ENCODE measurements at regions not wholly inside any gene's neighbourhood (a gene's known extent, or its start where the extent isn't known, plus 50 kb on each side); places are given as distances from the start of the nearest gene placed in this dataset.

DNA sequence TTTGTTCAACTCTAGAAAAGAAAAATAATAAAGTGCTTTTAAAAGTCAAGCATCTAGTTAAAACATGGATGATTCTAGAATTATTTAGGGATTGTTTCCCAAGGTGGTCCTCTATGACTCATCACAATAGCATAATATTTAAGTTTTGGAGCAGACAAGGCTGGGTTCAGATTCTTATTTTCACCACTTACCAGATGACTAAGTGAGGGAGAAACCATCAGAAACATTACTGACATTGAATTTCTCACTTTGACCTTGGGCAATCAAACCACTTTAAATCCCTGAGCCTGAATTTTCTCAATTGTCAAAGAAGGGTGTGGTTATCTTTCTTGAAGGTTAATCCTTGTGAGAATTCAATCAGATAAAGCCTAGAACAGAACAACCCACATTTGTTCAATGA is 102.5 kb upstream of the PTGFR start:
- no peak for DNase-seq
- no peak for TF ChIP-seq POLR2A (IDR thresholded peaks at IDR 0.05)
- TF ChIP-seq, protein P1, sequence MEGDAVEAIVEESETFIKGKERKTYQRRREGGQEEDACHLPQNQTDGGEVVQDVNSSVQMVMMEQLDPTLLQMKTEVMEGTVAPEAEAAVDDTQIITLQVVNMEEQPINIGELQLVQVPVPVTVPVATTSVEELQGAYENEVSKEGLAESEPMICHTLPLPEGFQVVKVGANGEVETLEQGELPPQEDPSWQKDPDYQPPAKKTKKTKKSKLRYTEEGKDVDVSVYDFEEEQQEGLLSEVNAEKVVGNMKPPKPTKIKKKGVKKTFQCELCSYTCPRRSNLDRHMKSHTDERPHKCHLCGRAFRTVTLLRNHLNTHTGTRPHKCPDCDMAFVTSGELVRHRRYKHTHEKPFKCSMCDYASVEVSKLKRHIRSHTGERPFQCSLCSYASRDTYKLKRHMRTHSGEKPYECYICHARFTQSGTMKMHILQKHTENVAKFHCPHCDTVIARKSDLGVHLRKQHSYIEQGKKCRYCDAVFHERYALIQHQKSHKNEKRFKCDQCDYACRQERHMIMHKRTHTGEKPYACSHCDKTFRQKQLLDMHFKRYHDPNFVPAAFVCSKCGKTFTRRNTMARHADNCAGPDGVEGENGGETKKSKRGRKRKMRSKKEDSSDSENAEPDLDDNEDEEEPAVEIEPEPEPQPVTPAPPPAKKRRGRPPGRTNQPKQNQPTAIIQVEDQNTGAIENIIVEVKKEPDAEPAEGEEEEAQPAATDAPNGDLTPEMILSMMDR (IDR thresholded peaks at IDR 0.05) = no peak
- Histone ChIP-seq H3K27me3 (no peaks in the 10 kb centered on the region), H3K4me1 (replicated peaks in 1 of 2) (peaks cover 0 to 12% of the 10 kb centered on the region in 2 donors), H3K27ac (no peak overlapping the region), H3K36me3 (replicated peaks in 1 of 2) (no peaks in the 10 kb centered on the region), H3K9me3 (replicated peaks in 1 of 3) (no peaks in the 10 kb centered on the region), H3K4me3 (no peak overlapping the region)
- intact Hi-C loops (cut with DNase I) = no loop called here

DNA sequence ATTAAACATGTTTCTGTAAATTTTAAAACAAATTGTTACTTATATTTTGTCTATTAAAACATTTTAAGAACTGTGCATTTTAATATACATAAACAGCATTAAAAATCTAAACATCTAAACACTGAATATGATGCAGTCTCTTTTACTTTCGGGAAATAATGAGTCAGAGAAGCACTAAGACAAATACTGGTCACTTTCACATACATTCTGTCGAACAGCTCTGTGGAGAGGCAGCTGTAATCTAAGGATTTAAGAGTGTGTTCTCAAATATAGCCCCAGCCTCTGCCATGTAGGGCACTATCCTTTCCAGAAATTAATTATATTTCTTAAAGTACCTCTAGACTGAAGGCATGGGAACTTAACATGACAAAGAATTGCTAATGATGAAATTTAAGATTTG is 89.6 kb upstream of the PTGFR start:
- DNase-seq = no peak
- 61 to 74% (median 67%) methylated on average over 2 of the region's 2 CpGs for WGBS, 4 donors
- H3K36me3 ChIP-seq (replicated peaks in 1 of 2) = no peaks in the 10 kb centered on the region

DNA sequence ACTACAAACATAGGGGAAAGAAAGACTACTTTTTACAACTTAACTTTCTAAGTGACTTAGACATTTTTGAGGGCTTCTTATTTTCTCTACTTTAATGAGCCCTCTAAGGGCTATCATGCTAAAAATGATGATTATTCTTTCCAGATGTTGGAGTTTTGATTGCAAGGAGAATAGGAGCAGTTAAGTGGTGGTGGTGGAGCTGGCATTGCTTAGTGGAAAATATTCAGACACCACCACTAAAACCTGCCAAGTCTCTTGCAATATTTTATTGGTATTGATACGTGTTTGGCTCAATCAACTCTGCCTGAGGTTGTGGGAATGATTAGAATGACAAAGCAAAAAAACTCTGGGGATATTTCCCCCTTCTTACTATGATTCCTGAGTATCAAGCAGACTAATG is 82.6 kb upstream of the PTGFR start:
- Histone ChIP-seq H3K9me3 (replicated peaks in 1 of 3) (no peaks in the 10 kb centered on the region), H3K4me1 (replicated peaks in 1 of 2) (no peaks in the 10 kb centered on the region), H3K36me3 (replicated peaks in 1 of 2) (no peaks in the 10 kb centered on the region), H3K27ac (no peak overlapping the region), H3K27me3 (no peaks in the 10 kb centered on the region), H3K4me3 (no peak overlapping the region)
- intact Hi-C loops (cut with DNase I) = no loop called here
- WGBS, 4 donors = 60 to 83% (median 73%) methylated on average over 1 of the region's 1 CpG
- no peak for DNase-seq
- TF ChIP-seq, protein P1 (IDR thresholded peaks at IDR 0.05) = no peak
- no peak for TF ChIP-seq POLR2A (IDR thresholded peaks at IDR 0.05)

More for the DNA sequence above, 89.6 kb upstream of the PTGFR start:
- Histone ChIP-seq H3K4me1 (replicated peaks in 1 of 2) (no peaks in the 10 kb centered on the region), H3K27me3 (no peaks in the 10 kb centered on the region), H3K4me3 (no peak overlapping the region), H3K9me3 (replicated peaks in 1 of 3) (no peaks in the 10 kb centered on the region), H3K27ac (no peak overlapping the region)
- intact Hi-C loops (cut with DNase I) = no loop called here
- TF ChIP-seq POLR2A (IDR thresholded peaks at IDR 0.05) = no peak
- TF ChIP-seq, protein P1 (IDR thresholded peaks at IDR 0.05) = no peak

DNA sequence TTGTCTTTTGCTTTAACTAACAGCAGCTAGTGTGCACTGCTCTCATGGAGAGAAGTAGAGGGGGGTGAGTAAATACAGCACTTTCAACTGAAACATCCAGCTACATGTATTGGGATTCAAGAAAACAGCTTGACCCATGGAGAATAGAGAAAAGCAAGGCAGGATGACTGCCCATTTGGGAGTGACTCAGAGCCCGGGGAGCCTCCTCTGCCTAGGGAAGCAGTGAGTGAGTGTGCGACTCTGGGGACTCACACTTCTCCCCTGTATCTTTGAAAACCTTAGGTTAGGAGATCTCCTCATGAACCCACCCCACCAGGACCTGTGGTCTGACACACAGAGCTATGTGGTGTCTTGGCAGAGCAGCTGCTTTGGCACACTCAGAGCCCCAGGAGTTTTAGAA is 82.0 kb upstream of the PTGFR start:
- intact Hi-C loops (cut with DNase I) = no loop called here

More for the DNA sequence above, 82.0 kb upstream of the PTGFR start:
- H3K27ac ChIP-seq = no peak overlapping the region
- no peaks in the 10 kb centered on the region for H3K4me1 ChIP-seq (replicated peaks in 1 of 2)
- H3K36me3 ChIP-seq (replicated peaks in 1 of 2) = no peaks in the 10 kb centered on the region
- WGBS, 4 donors = 69 to 88% (median 82%) methylated on average over 2 of the region's 2 CpGs
- TF ChIP-seq POLR2A (IDR thresholded peaks at IDR 0.05) = no peak
- TF ChIP-seq, protein P1 (IDR thresholded peaks at IDR 0.05) = no peak
- H3K4me3 ChIP-seq = no peak overlapping the region
- DNase-seq = no peak
- H3K9me3 ChIP-seq (replicated peaks in 1 of 3) = no peaks in the 10 kb centered on the region
- no peaks in the 10 kb centered on the region for H3K27me3 ChIP-seq

Data from adrenal gland (tissue), 9 donors.